ENCODE measurements at regions not wholly inside any gene's neighbourhood (a gene's known extent, or its start where the extent isn't known, plus 50 kb on each side); places are given as distances from the start of the nearest gene placed in this dataset.

GRCh38 chr12:42868291-42868690 is 278.7 kb upstream of the PRICKLE1 start (continued):
- TF ChIP-seq ZNF664 (tag by site-specific recombination; IDR thresholded peaks at IDR 0.05) (no peak), ZFP3 (tag by site-specific recombination; IDR thresholded peaks at IDR 0.05; ENCODE audit: low read depth) (no peak)

- no peaks in the 10 kb centered on the region for H3K36me3 ChIP-seq (ENCODE audit: control insufficient read depth in 2 of 2, insufficient read depth in 1 of 2, low read length in 2 of 2)
- no peaks in the 10 kb centered on the region for H3K9me3 ChIP-seq (ENCODE audit: control insufficient read depth, insufficient read depth, low read depth, low read length)
- H3K4me1 ChIP-seq (ENCODE audit: control insufficient read depth, insufficient read depth, low read length) = peaks cover 2% of the 10 kb centered on the region; the same call in 1 of the 2 replicates
- no peak overlapping the region for H3K27ac ChIP-seq (ENCODE audit: extremely low read depth, low read depth, low read length)
- ChIA-PET POLR2A (no interaction called here), CTCF (no interaction called here)
- TF ChIP-seq ZNF580 (tag by site-specific recombination; IDR thresholded peaks at IDR 0.05) = no peak
- TF ChIP-seq ZNF335 (tag by site-specific recombination; conservative IDR thresholded peaks at IDR 0.05) = no peak
- TF ChIP-seq ZNF274 (IDR thresholded peaks at IDR 0.05; ENCODE audit: low read length) = no peak
- TF ChIP-seq ZNF274 (tag by site-specific recombination; IDR thresholded peaks at IDR 0.05; ENCODE audit: borderline replicate concordance) = no peak
- TF ChIP-seq ZNF426 (tag by site-specific recombination; IDR thresholded peaks at IDR 0.05) = no peak
- no peak for TF ChIP-seq ZNF701 (tag by site-specific recombination; IDR thresholded peaks at IDR 0.05)
- TF ChIP-seq ZNF155 (tag by site-specific recombination; IDR thresholded peaks at IDR 0.05) = no peak
- no peak for TF ChIP-seq ZNF366 (tag by site-specific recombination; conservative IDR thresholded peaks at IDR 0.05)
- TF ChIP-seq ZNF26 (tag by site-specific recombination; IDR thresholded peaks at IDR 0.05) = no peak
- no peak for TF ChIP-seq ZNF324 (tag by site-specific recombination; IDR thresholded peaks at IDR 0.05)
- no peak for TF ChIP-seq ZNF521 (tag by site-specific recombination; IDR thresholded peaks at IDR 0.05)
- TF ChIP-seq ZNF510 (tag by site-specific recombination; IDR thresholded peaks at IDR 0.05; ENCODE audit: insufficient replicate concordance) = no peak
- TF ChIP-seq ZSCAN4 (tag by site-specific recombination; IDR thresholded peaks at IDR 0.05) = no peak
- no peak for TF ChIP-seq SP7 (tag by site-specific recombination; IDR thresholded peaks at IDR 0.05)
- TF ChIP-seq FEZF1 (tag by site-specific recombination; IDR thresholded peaks at IDR 0.05) = no peak
- TF ChIP-seq ZNF560 (tag by site-specific recombination; IDR thresholded peaks at IDR 0.05; ENCODE audit: borderline replicate concordance) = no peak
- TF ChIP-seq ZNF777 (tag by site-specific recombination; IDR thresholded peaks at IDR 0.05; ENCODE audit: borderline replicate concordance) = no peak
- TF ChIP-seq ZNF626 (tag by site-specific recombination; IDR thresholded peaks at IDR 0.05) = no peak
- no peak for TF ChIP-seq ZNF501 (tag by site-specific recombination; IDR thresholded peaks at IDR 0.05)
- TF ChIP-seq ZIC2 (tag by site-specific recombination; IDR thresholded peaks at IDR 0.05) = no peak
- no peak overlapping the region for H3K4me3 ChIP-seq (ENCODE audit: low read depth, low read length)
Measured at GRCh38 chr12:42865282-42865681, 275.7 kb upstream of the PRICKLE1 start.

GRCh38 chr12:42862055-42862454 is 272.5 kb upstream of the PRICKLE1 start:
- CTCF ChIA-PET = interaction anchor here (0.6 kb wide), 1 partner anchor 8 kb away, joined by 3 read pairs; no protein-coding TSS in a partner anchor
- no peak for TF ChIP-seq PATZ1 (tag by site-specific recombination; IDR thresholded peaks at IDR 0.05)
- TF ChIP-seq PRDM6 (tag by site-specific recombination; IDR thresholded peaks at IDR 0.05) = no peak
- no peak for TF ChIP-seq ZNF768 (tag by site-specific recombination; IDR thresholded peaks at IDR 0.05)
- TF ChIP-seq ZNF10 (tag by site-specific recombination; IDR thresholded peaks at IDR 0.05) = no peak
- no peak for TF ChIP-seq ZXDB (tag by site-specific recombination; IDR thresholded peaks at IDR 0.05)
- TF ChIP-seq ZNF626 (tag by site-specific recombination; IDR thresholded peaks at IDR 0.05) = no peak
- no peak for TF ChIP-seq ZNF214 (tag by site-specific recombination; IDR thresholded peaks at IDR 0.05; ENCODE audit: borderline replicate concordance)

More at GRCh38 chr12:42862055-42862454, 272.5 kb upstream of the PRICKLE1 start:
- Histone ChIP-seq H3K36me3 (ENCODE audit: control insufficient read depth in 2 of 2, insufficient read depth in 1 of 2, low read length in 2 of 2) (no peaks in the 10 kb centered on the region), H3K27ac (ENCODE audit: extremely low read depth, low read depth, low read length) (no peak overlapping the region), H3K4me3 (ENCODE audit: low read depth, low read length) (no peak overlapping the region), H3K9me3 (ENCODE audit: control insufficient read depth, insufficient read depth, low read depth, low read length) (no peaks in the 10 kb centered on the region), H3K4me1 (ENCODE audit: control insufficient read depth, insufficient read depth, low read length) (peaks cover 2% of the 10 kb centered on the region; the same call in 1 of the 2 replicates)
- POLR2A ChIA-PET = interaction anchor here (1.6 kb wide), 1 partner anchor 71 kb away, joined by 6 read pairs; no protein-coding TSS in a partner anchor
